Epithelial cell of esophagus (primary cell): ENCODE measurements at regions not wholly inside any gene's neighbourhood (a gene's known extent, or its start where the extent isn't known, plus 50 kb on each side); places are given as distances from the start of the nearest gene placed in this dataset.
"Not testable (repeated sequence)": the region's sequence is repeated elsewhere in the genome, so short reads cannot be mapped to it uniquely, and the experiment has no call there.

Experiments
- DNase-seq: peaks from one replicate; pipeline ENCODE4 v3.0.0; 2010; ENCODE audit warnings: low read depth
- H3K4me3 ChIP-seq: 2 replicates; pipeline ENCODE4 v1.5.1; 2011; ENCODE audit warnings: mild to moderate bottlenecking, low read length, control low read depth
- CTCF ChIP-seq: IDR thresholded peaks from 2 replicates; pipeline ENCODE4 v1.5.1; 2011; ENCODE audit warnings: low read depth, mild to moderate bottlenecking, low read length, control low read depth, inconsistent platforms; ENCODE audit not compliant: insufficient read depth; ENCODE audit errors: missing control alignments

- TF ChIP-seq CTCF: no peak
- no peak overlapping the region for H3K4me3 ChIP-seq
- DNase-seq: no peak
Measured at GRCh38 chr12:67541625-67541991, 106.9 kb upstream of the DYRK2 start.

GRCh38 chr12:67543021-67543770 is 105.3 kb upstream of the DYRK2 start:
- DNase-seq: no peak
- TF ChIP-seq CTCF: no peak
- H3K4me3 ChIP-seq: no peak overlapping the region

- H3K4me3 ChIP-seq: no peak overlapping the region
- no peak for DNase-seq
- TF ChIP-seq CTCF: no peak
Measured at GRCh38 chr12:67545298-67545697, 103.2 kb upstream of the DYRK2 start.

- no peak for TF ChIP-seq CTCF
- DNase-seq: no peak
- H3K4me3 ChIP-seq: no peak overlapping the region
Measured at GRCh38 chr12:67546746-67547145, 101.8 kb upstream of the DYRK2 start.

- DNase-seq: peak; percentile 22
Measured at GRCh38 chr12:67555075-67555717, 93.3 kb upstream of the DYRK2 start.

GRCh38 chr12:67558775-67559174 is 89.8 kb upstream of the DYRK2 start:
- H3K4me3 ChIP-seq: no peak overlapping the region
- no peak for DNase-seq
- TF ChIP-seq CTCF: no peak

More at GRCh38 chr12:67555075-67555717, 93.3 kb upstream of the DYRK2 start:
- H3K4me3 ChIP-seq: not testable (repeated sequence)

- TF ChIP-seq CTCF: no peak
- no peak overlapping the region for H3K4me3 ChIP-seq
- no peak for DNase-seq
Measured at GRCh38 chr12:67559751-67560150, 88.8 kb upstream of the DYRK2 start.
